H9 (cell line): ENCODE measurements at regions not wholly inside any gene's neighbourhood (a gene's known extent, or its start where the extent isn't known, plus 50 kb on each side); places are given as distances from the start of the nearest gene placed in this dataset.

ENCODE experiments used
- DNase-seq: peaks from one replicate; pipeline ENCODE4 v3.0.0-alpha.2; 2017
- H2AFZ ChIP-seq: one replicate; pipeline ENCODE4 v1.6.1; 2013; ENCODE audit warnings: mild to moderate bottlenecking, low read length, control low read depth, moderate library complexity
- H2AK5ac ChIP-seq: 2 replicates; pipeline ENCODE4 v1.6.1; 2013; ENCODE audit warnings: low read length, control low read depth, mixed read lengths; ENCODE audit not compliant: insufficient read length
- H2BK120ac ChIP-seq: one replicate; pipeline ENCODE4 v1.6.1; 2013; ENCODE audit warnings: low read depth, mild to moderate bottlenecking, low read length, control low read depth, inconsistent platforms; ENCODE audit not compliant: poor library complexity, severe bottlenecking
- H2BK12ac ChIP-seq: 2 replicates; pipeline ENCODE4 v1.6.1; 2013; ENCODE audit warnings: low read length, control low read depth, mixed read lengths, low read depth; ENCODE audit not compliant: insufficient read length
- H2BK15ac ChIP-seq: 2 replicates; pipeline ENCODE4 v1.6.1; 2013; ENCODE audit warnings: low read depth, low read length, control low read depth
- H2BK20ac ChIP-seq: one replicate; pipeline ENCODE4 v1.6.1; 2013; ENCODE audit warnings: low read depth, mild to moderate bottlenecking, low read length, control low read depth, inconsistent platforms; ENCODE audit not compliant: poor library complexity, severe bottlenecking
- H2BK5ac ChIP-seq: 2 replicates; pipeline ENCODE4 v1.6.1; 2013; ENCODE audit warnings: low read length, control low read depth, mixed read lengths; ENCODE audit not compliant: insufficient read length
- H3K14ac ChIP-seq: 2 replicates; pipeline ENCODE4 v1.6.1; 2013; ENCODE audit warnings: low read length, control low read depth; ENCODE audit not compliant: insufficient read depth
- H3K18ac ChIP-seq: 2 replicates; pipeline ENCODE4 v1.6.1; 2013; ENCODE audit warnings: low read depth, mild to moderate bottlenecking, mixed read lengths, low read length, control low read depth; ENCODE audit not compliant: insufficient read length
- H3K23ac ChIP-seq: 2 replicates; pipeline ENCODE4 v1.6.1; 2013; ENCODE audit warnings: low read length, control low read depth, mixed read lengths, low read depth; ENCODE audit not compliant: insufficient read length
- H3K23me2 ChIP-seq: 2 replicates; pipeline ENCODE4 v1.6.1; 2013; ENCODE audit warnings: low read depth, mild to moderate bottlenecking, mixed read lengths, low read length, control low read depth; ENCODE audit not compliant: insufficient read length, poor library complexity, severe bottlenecking
- H3K27ac ChIP-seq: 2 replicates; pipeline ENCODE4 v1.5.1; 2013; ENCODE audit warnings: low read length, control low read depth, mixed read lengths, low read depth; ENCODE audit not compliant: insufficient read length
- H3K27me3 ChIP-seq: 2 replicates; pipeline ENCODE4 v1.6.1; 2013; ENCODE audit warnings: low read length, control low read depth, inconsistent platforms; ENCODE audit not compliant: insufficient read depth
- H3K4ac ChIP-seq: 2 replicates; pipeline ENCODE4 v1.6.1; 2013; ENCODE audit warnings: low read depth, mild to moderate bottlenecking, control low read depth, inconsistent platforms, low read length, moderate library complexity
- H3K4me1 ChIP-seq: 2 replicates; pipeline ENCODE4 v1.6.1; 2013; ENCODE audit warnings: low read length, control low read depth, inconsistent platforms; ENCODE audit not compliant: insufficient read depth
- H3K4me2 ChIP-seq: 2 replicates; pipeline ENCODE4 v1.6.1; 2013; ENCODE audit warnings: low read length, control low read depth, mixed read lengths; ENCODE audit not compliant: insufficient read length, insufficient read depth
- H3K56ac ChIP-seq: 2 replicates; pipeline ENCODE4 v1.6.1; 2013; ENCODE audit warnings: low read depth, mild to moderate bottlenecking, mixed read lengths, low read length, control low read depth; ENCODE audit not compliant: insufficient read length
- H3K79me1 ChIP-seq: 2 replicates; pipeline ENCODE4 v1.6.1; 2013; ENCODE audit warnings: low read depth, mild to moderate bottlenecking, moderate library complexity, low read length, control low read depth, inconsistent platforms; ENCODE audit not compliant: insufficient read depth, poor library complexity, severe bottlenecking
- H3K79me2 ChIP-seq: 2 replicates; pipeline ENCODE4 v1.6.1; 2013; ENCODE audit warnings: low read length, control low read depth, inconsistent platforms; ENCODE audit not compliant: insufficient read depth
- H3K9ac ChIP-seq: 2 replicates; pipeline ENCODE4 v1.6.1; 2013; ENCODE audit warnings: low read length, control low read depth, mixed read lengths; ENCODE audit not compliant: insufficient read length; ENCODE audit errors: extremely low read depth
- H3K9me3 ChIP-seq: one replicate; pipeline ENCODE4 v1.6.1; 2013; ENCODE audit warnings: low read depth, low read length, inconsistent platforms; ENCODE audit not compliant: control insufficient read depth
- H3T11ph ChIP-seq: one replicate; pipeline ENCODE4 v1.6.1; 2013; ENCODE audit warnings: mild to moderate bottlenecking, low read length, control low read depth, inconsistent platforms
- H4K20me1 ChIP-seq: one replicate; pipeline ENCODE4 v1.6.1; 2013; ENCODE audit not compliant: control insufficient read depth, insufficient read length, insufficient read depth
- H4K5ac ChIP-seq: 2 replicates; pipeline ENCODE4 v1.6.1; 2013; ENCODE audit warnings: low read depth, mild to moderate bottlenecking, mixed read lengths, low read length, control low read depth; ENCODE audit not compliant: insufficient read length
- H4K8ac ChIP-seq: replicated peaks from 2 replicates; pipeline ENCODE4 v1.6.1; 2013; ENCODE audit warnings: low read length, control low read depth, mixed read lengths, low read depth; ENCODE audit not compliant: insufficient read length
- H4K91ac ChIP-seq: 2 replicates; pipeline ENCODE4 v1.6.1; 2013; ENCODE audit warnings: low read depth, mild to moderate bottlenecking, moderate library complexity, mixed read lengths, low read length, control low read depth; ENCODE audit not compliant: insufficient read length
- H3K27ac Mint-ChIP-seq, 3 experiments: 2 replicates in 2 of 3; 3 replicates in 1 of 3; pipeline ENCODE4 v1.8.0; 2020 to 2021; ENCODE audit warnings: mixed read lengths in 3 of 3, mild to moderate bottlenecking in 1 of 3, moderate library complexity in 1 of 3
- H3K27me3 Mint-ChIP-seq: 2 replicates; pipeline ENCODE4 v1.8.0; 2021; ENCODE audit warnings: low read depth, mild to moderate bottlenecking, moderate library complexity, mixed read lengths
- H3K36me3 Mint-ChIP-seq, 3 experiments: 2 replicates in 2 of 3; 3 replicates in 1 of 3; pipeline ENCODE4 v1.8.0; 2020 to 2021; ENCODE audit warnings: low read depth in 3 of 3, mixed read lengths in 3 of 3; ENCODE audit not compliant: insufficient read depth in 1 of 3
- H3K4me1 Mint-ChIP-seq, 2 experiments: 2 replicates each; pipeline ENCODE4 v1.8.0; 2020; ENCODE audit warnings: mixed read lengths in 2 of 2
- H3K4me3 Mint-ChIP-seq, 2 experiments: 2 replicates in 1 of 2; 3 replicates in 1 of 2; pipeline ENCODE4 v1.8.0; 2020 to 2021; ENCODE audit warnings: mild to moderate bottlenecking in 2 of 2, mixed read lengths in 2 of 2, moderate library complexity in 1 of 2
- H3K9me3 Mint-ChIP-seq, 2 experiments: 2 replicates in 1 of 2; 3 replicates in 1 of 2; pipeline ENCODE4 v1.8.0; 2020; ENCODE audit warnings: mild to moderate bottlenecking in 2 of 2, mixed read lengths in 2 of 2, moderate library complexity in 1 of 2
- WGBS: extraction: QIAGEN DNeasy Blood & Tissue Kit; methylation state at CpG from one replicate; pipeline ENCODE4 v1.1.7; 2013; ENCODE audit warnings: missing lambda C conversion rate, low lambda C conversion rate, mixed read lengths; ENCODE audit not compliant: insufficient read length; ENCODE audit errors: extremely low coverage; 5-methylcytosine and 5-hydroxymethylcytosine counted together
- TF ChIP-seq, protein P1 (sequence below): fragments of 200-600 bp; sonication (generic); conservative IDR thresholded peaks from 3 replicates; pipeline ENCODE4 v1.8.0; 2021; ENCODE audit warnings: antibody characterized with exemption, mild to moderate bottlenecking

- Histone ChIP-seq H3K79me2 (no peaks in the 10 kb centered on the region), H2BK20ac (no peak overlapping the region), H4K5ac (no peak overlapping the region), H3K9me3 (no peaks in the 10 kb centered on the region), H4K20me1 (no peaks in the 10 kb centered on the region), H3K4ac (no peak overlapping the region), H3K23me2 (no peaks in the 10 kb centered on the region), H3K56ac (no peak overlapping the region), H3K27me3 (no peaks in the 10 kb centered on the region), H2AK5ac (no peak overlapping the region), H2BK15ac (no peak overlapping the region), H3K23ac (no peak overlapping the region), H3K18ac (no peak overlapping the region), H4K91ac (no peak overlapping the region), H3K4me2 (peak overlapping the region; percentile 9), H3K9ac (no peak overlapping the region), H2BK5ac (no peak overlapping the region), H3T11ph (no peak overlapping the region), H2BK12ac (no peak overlapping the region), H3K27ac (no peak overlapping the region), H2BK120ac (no peak overlapping the region), H2AFZ (no peak overlapping the region), H3K4me1 (no peaks in the 10 kb centered on the region), H3K79me1 (no peaks in the 10 kb centered on the region), H4K8ac (no peak overlapping the region), H3K14ac (peak overlapping the region; percentile 60)
- H3K36me3 Mint-ChIP-seq, result no peaks in the 10 kb centered on the region; a peak in 1 of 7 replicates
- H3K27me3 Mint-ChIP-seq, result peaks cover 34% of the 10 kb centered on the region
- peak; percentile 43 for DNase-seq
- H3K4me3 Mint-ChIP-seq, result peak overlapping the region; percentile 71 to 74
- H3K9me3 Mint-ChIP-seq, result peaks cover 0 to 2% of the 10 kb centered on the region in 2 experiments; a peak in 1 of 5 replicates
- no peak overlapping the region; a peak in 1 of 7 replicates for H3K27ac Mint-ChIP-seq
- WGBS, result no CpG with 5 or more reads among the region's 52 CpGs
- TF ChIP-seq, protein P1, sequence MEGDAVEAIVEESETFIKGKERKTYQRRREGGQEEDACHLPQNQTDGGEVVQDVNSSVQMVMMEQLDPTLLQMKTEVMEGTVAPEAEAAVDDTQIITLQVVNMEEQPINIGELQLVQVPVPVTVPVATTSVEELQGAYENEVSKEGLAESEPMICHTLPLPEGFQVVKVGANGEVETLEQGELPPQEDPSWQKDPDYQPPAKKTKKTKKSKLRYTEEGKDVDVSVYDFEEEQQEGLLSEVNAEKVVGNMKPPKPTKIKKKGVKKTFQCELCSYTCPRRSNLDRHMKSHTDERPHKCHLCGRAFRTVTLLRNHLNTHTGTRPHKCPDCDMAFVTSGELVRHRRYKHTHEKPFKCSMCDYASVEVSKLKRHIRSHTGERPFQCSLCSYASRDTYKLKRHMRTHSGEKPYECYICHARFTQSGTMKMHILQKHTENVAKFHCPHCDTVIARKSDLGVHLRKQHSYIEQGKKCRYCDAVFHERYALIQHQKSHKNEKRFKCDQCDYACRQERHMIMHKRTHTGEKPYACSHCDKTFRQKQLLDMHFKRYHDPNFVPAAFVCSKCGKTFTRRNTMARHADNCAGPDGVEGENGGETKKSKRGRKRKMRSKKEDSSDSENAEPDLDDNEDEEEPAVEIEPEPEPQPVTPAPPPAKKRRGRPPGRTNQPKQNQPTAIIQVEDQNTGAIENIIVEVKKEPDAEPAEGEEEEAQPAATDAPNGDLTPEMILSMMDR, result no peak
- H3K4me1 Mint-ChIP-seq, result peaks cover 2 to 8% of the 10 kb centered on the region in 2 experiments
Observed at GRCh38 chr13:91174886-91175501, 172.5 kb upstream of the MIR17HG start.
